Muscle layer of colon (tissue), 2 donors: ENCODE measurements at regions not wholly inside any gene's neighbourhood (a gene's known extent, or its start where the extent isn't known, plus 50 kb on each side); places are given as distances from the start of the nearest gene placed in this dataset.

Experiments
- H3K27ac ChIP-seq: one replicate; pipeline ENCODE4 v1.7.0; 2013; ENCODE audit warnings: low read depth, mild to moderate bottlenecking, low read length, moderate library complexity
- H3K27me3 ChIP-seq, 2 donors: one replicate each; pipeline ENCODE4 v1.7.0; 2013; ENCODE audit warnings: low read length in 2 of 2, mild to moderate bottlenecking in 2 of 2; ENCODE audit not compliant: insufficient read depth in 2 of 2, control insufficient read depth in 1 of 2
- H3K36me3 ChIP-seq: one replicate; pipeline ENCODE4 v1.7.0; 2013; ENCODE audit warnings: mild to moderate bottlenecking, low read length; ENCODE audit not compliant: insufficient read depth
- H3K4me1 ChIP-seq: one replicate; pipeline ENCODE4 v1.7.0; 2013; ENCODE audit warnings: mild to moderate bottlenecking, low read length; ENCODE audit not compliant: insufficient read depth
- H3K4me3 ChIP-seq, 2 donors: one replicate each; pipeline ENCODE4 v1.7.0; 2013; ENCODE audit warnings: low read length in 2 of 2, low read depth in 1 of 2, mild to moderate bottlenecking in 1 of 2, moderate library complexity in 1 of 2
- H3K9ac ChIP-seq: one replicate; pipeline ENCODE4 v1.7.0; 2013; ENCODE audit warnings: low read length
- H3K9me3 ChIP-seq: one replicate; pipeline ENCODE4 v1.7.0; 2013; ENCODE audit warnings: mild to moderate bottlenecking, low read length
- donor health status: abdominal sarcoma.
- donor health status: Adenocarcinoma of cecum.

GRCh38 chr6:41464481-41464880 is 81.7 kb upstream of the FOXP4 start:
- Histone ChIP-seq H3K4me1 (no peaks in the 10 kb centered on the region), H3K9me3 (no peaks in the 10 kb centered on the region), H3K36me3 (no peaks in the 10 kb centered on the region), H3K27ac (no peak overlapping the region), H3K9ac (no peak overlapping the region), H3K27me3 (peaks cover 0 to 11% of the 10 kb centered on the region in 2 donors), H3K4me3 (no peak overlapping the region)

- Histone ChIP-seq H3K9ac (no peak overlapping the region), H3K9me3 (no peaks in the 10 kb centered on the region), H3K27me3 (peaks cover 0 to 24% of the 10 kb centered on the region in 2 donors), H3K4me3 (no peak overlapping the region), H3K27ac (no peak overlapping the region), H3K36me3 (no peaks in the 10 kb centered on the region), H3K4me1 (no peaks in the 10 kb centered on the region)
Measured at GRCh38 chr6:41466437-41466990, 79.7 kb upstream of the FOXP4 start.

- H3K4me1 ChIP-seq = no peaks in the 10 kb centered on the region
- no peaks in the 10 kb centered on the region for H3K9me3 ChIP-seq
- H3K4me3 ChIP-seq = no peak overlapping the region
- peaks cover 0 to 25% of the 10 kb centered on the region in 2 donors for H3K27me3 ChIP-seq
- no peaks in the 10 kb centered on the region for H3K36me3 ChIP-seq
- H3K9ac ChIP-seq = no peak overlapping the region
- H3K27ac ChIP-seq = no peak overlapping the region
Measured at GRCh38 chr6:41467061-41467460, 79.1 kb upstream of the FOXP4 start.

- Histone ChIP-seq H3K36me3 (no peaks in the 10 kb centered on the region), H3K4me1 (no peaks in the 10 kb centered on the region), H3K4me3 (no peak overlapping the region), H3K9me3 (no peaks in the 10 kb centered on the region), H3K27me3 (peaks cover 0 to 31% of the 10 kb centered on the region in 2 donors), H3K9ac (no peak overlapping the region), H3K27ac (no peak overlapping the region)
Measured at GRCh38 chr6:41467627-41468404, 78.4 kb upstream of the FOXP4 start.

GRCh38 chr6:41469156-41470028 is 76.8 kb upstream of the FOXP4 start:
- H3K4me3 ChIP-seq = peak overlapping the region; percentile 20 to 45
- no peaks in the 10 kb centered on the region for H3K4me1 ChIP-seq
- H3K9me3 ChIP-seq = no peaks in the 10 kb centered on the region
- H3K9ac ChIP-seq = no peak overlapping the region
- H3K27me3 ChIP-seq = peaks cover 0 to 31% of the 10 kb centered on the region in 2 donors
- H3K27ac ChIP-seq = no peak overlapping the region
- H3K36me3 ChIP-seq = no peaks in the 10 kb centered on the region

GRCh38 chr6:41470029-41470330 is 76.2 kb upstream of the FOXP4 start:
- no peaks in the 10 kb centered on the region for H3K36me3 ChIP-seq
- peaks cover 0 to 31% of the 10 kb centered on the region in 2 donors for H3K27me3 ChIP-seq
- H3K4me3 ChIP-seq = peak overlapping the region; percentile 20 to 45
- H3K9me3 ChIP-seq = no peaks in the 10 kb centered on the region
- no peak overlapping the region for H3K27ac ChIP-seq
- H3K9ac ChIP-seq = no peak overlapping the region
- H3K4me1 ChIP-seq = no peaks in the 10 kb centered on the region

GRCh38 chr6:41470331-41471063 is 75.7 kb upstream of the FOXP4 start:
- Histone ChIP-seq H3K4me3 (peak overlapping the region; percentile 20 to 45), H3K9ac (no peak overlapping the region), H3K4me1 (no peaks in the 10 kb centered on the region), H3K27me3 (peaks cover 0 to 31% of the 10 kb centered on the region in 2 donors), H3K27ac (no peak overlapping the region), H3K36me3 (no peaks in the 10 kb centered on the region), H3K9me3 (no peaks in the 10 kb centered on the region)

- H3K36me3 ChIP-seq = no peaks in the 10 kb centered on the region
- no peak overlapping the region for H3K4me3 ChIP-seq
- no peaks in the 10 kb centered on the region for H3K9me3 ChIP-seq
- H3K9ac ChIP-seq = no peak overlapping the region
- H3K27me3 ChIP-seq = peaks cover 0 to 31% of the 10 kb centered on the region in 2 donors
- no peak overlapping the region for H3K27ac ChIP-seq
- H3K4me1 ChIP-seq = no peaks in the 10 kb centered on the region
Measured at GRCh38 chr6:41471064-41471895, 74.9 kb upstream of the FOXP4 start.

GRCh38 chr6:41474213-41474933 is 71.8 kb upstream of the FOXP4 start:
- H3K27ac ChIP-seq = no peak overlapping the region
- peaks cover 0 to 22% of the 10 kb centered on the region in 2 donors for H3K27me3 ChIP-seq
- no peak overlapping the region for H3K9ac ChIP-seq
- H3K9me3 ChIP-seq = no peaks in the 10 kb centered on the region
- H3K36me3 ChIP-seq = no peaks in the 10 kb centered on the region
- H3K4me3 ChIP-seq = no peak overlapping the region
- no peaks in the 10 kb centered on the region for H3K4me1 ChIP-seq

- peaks cover 0 to 16% of the 10 kb centered on the region in 2 donors for H3K27me3 ChIP-seq
Measured at GRCh38 chr6:41475164-41475563, 71.0 kb upstream of the FOXP4 start.

More at GRCh38 chr6:41475164-41475563, 71.0 kb upstream of the FOXP4 start:
- Histone ChIP-seq H3K36me3 (no peaks in the 10 kb centered on the region), H3K9ac (no peak overlapping the region), H3K4me1 (no peaks in the 10 kb centered on the region), H3K27ac (no peak overlapping the region), H3K4me3 (no peak overlapping the region), H3K9me3 (no peaks in the 10 kb centered on the region)
